HG03045 (cell line): ENCODE measurements at regions not wholly inside any gene's neighbourhood (a gene's known extent, or its start where the extent isn't known, plus 50 kb on each side); places are given as distances from the start of the nearest gene placed in this dataset.
"Not testable (repeated sequence)": the region's sequence is repeated elsewhere in the genome, so short reads cannot be mapped to it uniquely, and the experiment has no call there.

Source experiments
- ATAC-seq: cut with Tn5 transposase; IDR thresholded peaks from one replicate; pipeline ENCODE4 v1.9.1; 2021; ENCODE audit warnings: mild to moderate bottlenecking, moderate library complexity; ENCODE audit not compliant: unreplicated experiment

DNA sequence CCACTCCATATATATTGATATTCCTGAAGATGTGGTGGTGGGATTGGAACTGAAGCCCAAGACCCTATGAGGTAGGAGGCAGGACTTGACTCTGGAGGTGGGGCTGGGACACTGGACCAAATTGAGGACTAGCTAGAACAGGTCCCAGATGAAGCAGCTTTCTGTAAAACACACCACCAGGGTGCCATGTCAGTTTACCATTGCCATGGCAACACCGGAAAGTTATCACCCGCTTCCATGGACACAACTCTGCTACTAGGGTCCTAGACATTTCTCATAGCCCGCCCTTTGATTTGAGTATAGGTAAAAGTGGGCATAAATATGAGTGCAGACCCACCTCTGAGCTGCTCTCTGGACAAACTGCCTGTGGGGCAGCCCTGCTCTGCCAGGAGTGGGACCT lies 490.5 kb upstream of the PFKP start:
- ATAC-seq, result no peak

DNA sequence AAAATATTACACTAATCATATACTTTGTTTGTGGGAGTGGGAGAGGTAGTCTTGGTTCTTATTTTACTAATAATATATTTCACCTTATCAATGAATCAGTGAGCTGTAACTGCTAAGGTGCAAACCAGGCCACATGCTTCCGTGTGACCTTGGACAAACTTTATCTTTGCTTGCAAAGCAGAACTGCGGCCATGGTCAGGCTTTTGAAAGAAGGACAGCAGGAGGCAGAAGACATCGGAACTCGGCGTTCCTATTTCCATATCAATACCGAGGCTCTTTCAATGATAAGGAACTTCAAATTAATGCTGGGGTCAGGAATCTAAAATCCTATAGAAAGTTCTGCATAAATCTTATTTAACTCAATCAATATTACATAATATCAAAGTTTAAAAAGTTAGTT lies 491.9 kb upstream of the PFKP start:
- ATAC-seq, result no peak

DNA sequence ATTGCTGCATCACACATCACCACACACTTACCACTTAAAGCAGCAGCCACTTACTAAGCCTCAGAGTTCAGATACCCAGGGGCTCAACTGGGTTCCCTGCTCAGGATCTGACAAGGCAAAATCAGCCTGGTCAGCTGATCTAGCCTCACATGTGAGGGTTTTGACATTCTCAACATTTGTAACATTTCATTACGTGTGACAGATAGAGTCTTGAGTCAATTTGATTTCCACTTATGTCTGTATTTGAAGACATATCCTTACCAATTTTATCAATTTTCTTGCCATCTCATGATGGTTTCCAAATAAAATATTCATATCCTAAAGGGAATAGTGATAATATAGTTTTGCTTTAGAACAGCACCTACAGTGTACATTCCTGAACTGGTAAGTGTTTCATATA lies 494.7 kb upstream of the PFKP start:
- ATAC-seq, result no peak

DNA sequence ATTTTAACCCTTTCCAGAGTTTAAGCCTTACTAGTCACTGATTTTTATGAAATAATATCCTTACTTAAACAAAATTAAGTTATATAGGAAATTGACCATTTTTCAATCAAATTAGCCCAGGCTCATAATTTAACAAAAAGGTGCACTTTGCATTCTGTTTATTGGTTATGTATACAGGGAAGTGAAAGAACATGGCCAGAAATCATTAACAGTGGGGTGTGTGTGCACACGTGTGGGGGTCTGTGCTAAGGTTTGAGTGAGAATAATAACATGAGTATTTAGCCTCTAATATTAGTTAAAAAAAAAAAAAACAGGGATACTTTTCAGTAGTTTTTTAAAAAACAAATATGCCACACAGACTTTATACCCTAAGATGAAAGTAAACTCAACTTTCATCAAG lies 510.5 kb upstream of the PFKP start:
- no peak for ATAC-seq

DNA sequence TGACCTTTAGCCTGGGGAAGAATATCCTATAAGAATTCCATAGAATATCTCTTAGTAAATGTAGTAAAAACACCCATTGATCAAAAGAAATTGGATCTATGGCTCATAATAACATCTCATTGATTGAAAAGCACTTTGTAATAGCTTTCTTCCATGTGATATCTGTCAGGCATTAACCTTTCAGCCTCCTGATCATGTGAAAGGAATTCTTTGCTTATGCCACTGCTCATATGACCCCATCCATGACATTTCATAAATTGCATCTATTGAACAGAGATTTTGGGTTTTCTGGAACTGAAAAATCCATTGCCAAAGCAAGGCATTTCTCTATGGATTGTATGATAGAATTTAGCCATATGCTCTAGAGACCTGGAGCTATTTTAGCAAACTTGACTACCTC lies 519.3 kb upstream of the PFKP start:
- ATAC-seq, result no peak

DNA sequence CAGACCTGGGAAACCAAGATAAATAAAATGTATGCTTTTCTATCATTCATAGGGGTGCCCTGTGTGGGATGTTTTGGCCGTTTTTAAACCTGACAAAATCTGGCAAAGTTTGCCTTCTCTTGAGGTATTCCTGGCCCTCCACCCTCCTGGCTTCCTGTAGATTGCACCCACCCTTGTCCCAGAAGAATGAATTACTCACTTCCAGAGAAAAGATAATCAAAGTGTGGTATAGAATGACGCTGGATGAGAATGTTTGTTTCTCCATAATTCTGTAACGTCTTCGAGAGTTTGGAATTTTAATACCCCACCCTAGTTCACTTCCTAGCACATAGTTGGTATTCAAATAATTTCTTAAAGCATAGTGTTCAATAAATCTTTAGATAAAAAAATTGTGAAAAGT lies 519.7 kb upstream of the PFKP start:
- no peak for ATAC-seq

DNA sequence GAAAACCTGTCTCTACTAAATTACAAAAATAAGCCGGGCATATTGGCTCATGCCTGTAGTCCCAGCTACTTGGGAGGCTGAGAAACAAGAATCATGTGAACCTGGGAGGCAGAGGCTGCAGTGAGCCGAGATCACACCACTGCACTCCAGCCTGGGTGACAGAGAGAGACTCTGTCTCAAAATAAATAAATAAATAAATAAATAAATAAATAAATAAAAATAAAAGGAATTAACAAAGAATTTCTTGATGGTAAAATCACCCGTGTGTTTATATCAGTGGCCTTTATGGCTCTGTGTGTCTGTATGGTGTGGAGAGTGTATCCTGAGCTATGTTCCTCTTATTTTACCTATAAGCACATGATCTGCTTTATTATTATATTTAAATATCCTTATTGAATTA lies 520.5 kb upstream of the PFKP start:
- not testable (repeated sequence) for ATAC-seq

DNA sequence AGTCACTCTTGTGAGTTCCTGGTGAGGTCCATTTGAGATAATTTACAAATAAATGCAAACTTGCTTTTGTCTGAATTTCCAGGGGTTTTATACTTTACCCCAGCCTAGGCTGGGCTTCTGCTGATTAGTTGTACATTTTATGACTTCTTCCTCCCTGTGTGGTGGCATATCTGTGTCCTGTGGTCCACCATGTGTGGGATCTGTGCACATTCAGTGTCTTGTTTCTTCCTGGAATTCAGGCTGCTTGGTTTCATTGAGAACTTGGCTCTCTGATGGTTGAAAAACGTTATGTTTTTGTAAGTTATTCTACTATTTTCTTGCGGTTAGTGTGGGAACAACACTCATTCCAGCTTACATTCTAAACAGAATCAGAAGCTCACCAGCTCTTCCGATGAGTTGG lies 523.4 kb upstream of the PFKP start:
- no peak for ATAC-seq

DNA sequence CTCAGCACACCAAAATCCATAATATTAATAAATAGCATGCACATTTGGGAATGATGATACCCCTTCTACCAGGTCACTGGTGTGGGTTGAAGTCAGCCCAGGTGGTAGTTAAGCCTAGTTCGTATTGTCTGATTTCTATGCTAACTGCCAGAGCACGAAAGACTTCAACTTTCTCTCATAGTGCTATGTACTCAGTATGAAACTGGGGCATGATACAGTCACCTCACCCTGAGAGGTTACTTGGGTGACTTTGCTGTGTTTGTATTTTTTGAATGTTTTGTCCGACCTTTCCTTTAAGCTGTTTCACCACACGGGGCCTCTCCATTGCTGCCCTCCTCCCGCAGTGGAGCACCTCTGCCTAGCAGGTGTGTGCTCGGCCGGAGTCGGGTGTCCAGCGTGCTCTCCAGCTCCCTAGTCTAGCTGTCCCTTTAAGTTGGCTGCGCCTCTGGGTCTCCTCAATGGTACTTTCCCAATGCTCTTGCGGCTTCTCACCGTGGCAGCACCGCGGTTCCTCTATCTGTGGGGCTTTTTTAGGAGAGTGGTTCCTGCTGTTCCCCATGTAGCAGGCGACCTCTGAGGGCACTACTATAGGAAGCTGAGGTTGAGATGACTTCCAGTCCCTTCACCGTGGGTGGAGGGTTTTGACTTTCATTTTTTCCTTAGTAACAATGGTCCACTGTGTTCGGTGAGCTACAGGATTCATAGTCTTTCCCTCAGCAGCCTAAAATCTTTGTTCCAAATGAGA lies 524.0 kb upstream of the PFKP start:
- no peak for ATAC-seq

DNA sequence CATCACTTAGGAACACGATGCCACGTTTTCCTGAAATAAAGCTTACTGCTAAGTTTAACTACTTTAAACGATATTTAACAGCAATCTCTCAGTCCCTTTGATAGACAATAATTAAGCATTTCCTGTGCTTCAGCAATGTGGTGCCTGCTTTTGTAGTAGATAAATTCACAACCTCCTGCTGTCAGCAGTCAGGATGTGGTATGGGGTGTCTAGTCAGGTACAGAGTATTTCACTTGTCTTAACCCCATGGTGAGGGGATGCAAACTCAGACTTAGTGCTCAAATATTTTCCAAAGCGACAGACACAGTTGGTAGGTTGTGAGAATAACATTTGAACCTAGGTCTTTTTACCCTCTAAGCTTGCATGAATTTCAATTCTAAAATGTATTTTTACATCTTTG lies 526.2 kb upstream of the PFKP start:
- ATAC-seq, result no peak

DNA sequence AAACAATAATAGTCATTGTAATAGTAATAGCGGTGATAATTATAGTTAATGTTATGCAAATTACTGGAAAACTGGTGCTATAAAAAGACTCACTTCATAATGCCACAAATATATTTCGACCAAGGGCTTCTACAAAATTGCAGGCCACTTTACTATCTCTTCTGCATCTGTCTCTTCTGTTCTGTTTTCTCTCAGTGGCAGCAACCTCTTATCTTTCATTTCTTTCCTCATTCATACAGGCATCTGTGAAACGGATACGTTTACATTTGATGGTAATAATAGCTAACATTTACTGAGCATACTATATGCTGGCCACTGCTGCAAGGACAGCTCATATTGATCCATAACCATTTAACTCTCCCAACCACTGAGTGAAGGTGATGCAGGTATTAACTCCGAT lies 537.4 kb upstream of the PFKP start:
- ATAC-seq, result no peak

DNA sequence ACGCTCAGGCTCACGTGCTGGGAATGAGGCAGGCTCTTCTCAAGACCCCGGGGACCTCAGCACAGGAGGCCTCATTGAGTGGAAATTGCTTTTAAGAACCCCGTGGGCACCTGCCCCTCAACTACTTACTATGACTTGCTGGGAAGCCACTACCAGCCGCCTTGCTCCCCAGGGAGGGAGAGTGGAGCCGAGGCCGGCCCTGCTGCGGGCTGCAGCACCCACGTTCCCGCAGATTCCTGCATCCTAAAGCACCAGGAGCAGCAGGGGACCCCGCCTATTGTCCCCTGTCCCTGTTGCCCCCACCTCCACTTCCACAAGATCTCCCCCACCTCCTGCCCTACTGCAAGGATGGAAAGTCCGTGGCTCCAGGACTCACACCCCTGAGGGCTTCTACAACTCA lies 541.6 kb upstream of the PFKP start:
- ATAC-seq, result no peak

DNA sequence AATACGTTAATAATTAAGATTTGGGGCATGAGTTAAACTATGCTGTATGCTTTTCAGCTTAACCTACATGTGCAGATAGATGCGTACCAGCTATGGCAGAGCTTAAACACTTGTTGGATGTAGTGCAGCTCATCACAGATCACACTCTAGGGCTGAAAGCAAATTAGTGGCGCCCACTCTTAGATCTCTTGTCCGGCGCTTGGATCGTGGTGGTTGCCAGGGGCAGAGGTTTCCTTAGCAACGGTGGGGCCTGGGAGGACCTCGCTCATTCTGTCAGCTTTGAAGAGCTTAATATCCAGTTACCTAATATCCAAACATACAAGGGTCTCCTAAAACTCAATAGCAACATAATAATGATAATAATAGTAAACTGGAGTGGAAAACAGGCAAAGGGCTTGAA lies 548.2 kb upstream of the PFKP start:
- no peak for ATAC-seq

DNA sequence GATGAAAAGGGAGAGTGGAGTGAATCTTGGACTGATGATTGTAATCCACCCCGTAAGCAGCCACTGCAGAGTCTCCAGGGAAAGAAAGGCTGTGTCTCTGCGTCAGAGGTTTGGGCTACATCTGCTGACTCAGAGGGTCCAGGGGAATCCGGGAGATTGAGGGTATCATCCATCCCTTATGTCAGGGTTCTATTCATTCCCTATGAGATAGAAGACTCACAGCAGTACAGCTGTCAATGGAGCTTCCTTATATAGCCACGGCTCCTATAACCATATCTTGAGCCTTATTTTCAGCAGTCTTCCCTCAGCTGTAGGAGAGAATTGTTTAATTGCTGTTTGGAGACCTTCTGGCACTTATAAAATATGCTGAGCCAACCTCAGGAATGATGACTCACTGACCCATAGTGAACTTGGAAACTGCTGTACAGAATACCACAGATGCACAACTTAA lies 558.2 kb upstream of the PFKP start:
- ATAC-seq, result no peak

DNA sequence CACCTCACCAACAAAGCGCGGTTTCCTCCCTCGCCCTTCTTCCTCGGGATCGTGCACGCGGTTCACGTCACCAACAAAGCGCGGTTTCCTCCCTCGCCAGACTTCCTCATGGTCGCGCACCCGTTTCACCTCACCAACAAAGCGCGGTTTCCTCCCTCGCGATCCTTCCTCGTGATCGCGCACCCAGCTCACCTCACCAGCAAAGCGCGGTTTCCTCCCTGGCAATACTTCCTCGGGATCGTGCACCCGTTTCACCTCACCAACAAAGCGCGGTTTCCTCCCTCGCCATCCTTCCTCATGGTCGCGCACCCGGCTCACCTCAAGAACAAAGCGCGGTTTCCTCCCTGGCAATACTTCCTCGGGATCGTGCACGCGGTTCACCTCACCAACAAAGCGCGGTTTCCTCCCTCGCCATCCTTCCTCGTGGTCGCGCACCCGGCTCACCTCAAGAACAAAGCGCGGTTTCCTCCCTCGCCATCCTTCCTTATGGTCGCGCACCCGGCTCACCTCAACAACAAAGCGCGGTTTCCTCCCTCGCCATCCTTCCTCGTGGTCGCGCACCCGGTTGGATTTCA lies 565.9 kb upstream of the PFKP start:
- not testable (repeated sequence) for ATAC-seq

DNA sequence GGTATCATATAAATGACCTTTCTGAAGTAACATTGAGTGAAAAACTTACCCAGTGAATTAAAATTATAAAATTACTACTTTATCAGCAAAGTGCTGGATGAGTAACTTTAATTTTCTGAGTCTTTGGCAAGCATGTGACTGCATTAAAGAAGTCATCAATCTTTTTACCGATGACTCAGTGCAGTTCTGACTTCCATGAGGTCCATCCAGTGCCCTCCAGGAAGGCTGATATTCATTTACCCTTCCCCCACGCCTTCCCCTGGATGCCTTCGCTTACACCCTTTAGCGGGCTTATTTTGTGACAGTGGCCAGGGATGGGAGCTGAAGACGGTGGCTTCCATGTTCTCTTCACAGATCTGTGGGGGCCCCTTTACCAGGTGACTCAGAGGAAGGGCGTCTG lies 572.9 kb upstream of the PFKP start:
- ATAC-seq, result no peak

DNA sequence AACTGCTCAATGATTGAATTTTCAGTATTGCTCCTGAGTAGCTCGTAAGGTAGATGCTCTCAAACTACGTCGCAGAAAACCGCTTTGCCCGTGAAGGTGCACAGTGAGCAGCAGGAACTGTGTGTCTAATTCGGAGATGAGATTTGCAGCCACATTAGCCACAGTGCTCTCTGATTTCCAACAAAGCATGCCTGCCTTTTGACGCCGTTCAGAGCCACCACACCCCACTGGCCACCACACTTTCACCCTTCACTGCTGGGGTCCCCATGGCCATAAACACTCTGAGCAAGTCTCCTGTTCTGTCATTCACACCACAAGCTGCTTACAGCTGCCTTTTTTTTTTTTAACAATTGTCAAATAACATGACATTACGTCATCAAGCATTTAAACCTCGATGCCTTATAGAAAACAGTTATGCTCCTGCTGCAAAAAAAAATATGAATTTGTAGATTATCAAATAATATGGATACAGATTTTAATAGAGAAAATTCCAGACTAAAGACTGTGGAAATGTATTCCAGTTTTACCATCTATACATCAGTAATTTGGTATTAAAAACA lies 578.8 kb upstream of the PFKP start:
- no peak for ATAC-seq

DNA sequence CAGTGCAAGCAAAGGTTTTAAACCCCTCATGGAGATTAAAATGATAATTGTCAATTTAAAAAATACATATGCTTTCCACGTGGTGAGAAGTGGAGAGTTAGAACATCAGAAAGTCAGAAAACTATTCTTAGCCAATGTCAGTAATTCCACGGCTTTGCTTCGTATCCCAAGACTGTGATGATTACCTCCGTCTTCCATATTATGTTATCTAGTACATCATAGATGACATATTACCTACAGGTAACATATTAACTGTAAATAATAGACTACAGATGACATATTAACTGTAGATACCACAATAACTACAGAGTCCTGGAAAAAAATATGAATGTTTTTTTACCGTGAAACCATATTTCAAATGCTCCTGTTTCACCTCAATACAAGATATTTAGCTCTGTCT lies 579.4 kb upstream of the PFKP start:
- ATAC-seq, result no peak

DNA sequence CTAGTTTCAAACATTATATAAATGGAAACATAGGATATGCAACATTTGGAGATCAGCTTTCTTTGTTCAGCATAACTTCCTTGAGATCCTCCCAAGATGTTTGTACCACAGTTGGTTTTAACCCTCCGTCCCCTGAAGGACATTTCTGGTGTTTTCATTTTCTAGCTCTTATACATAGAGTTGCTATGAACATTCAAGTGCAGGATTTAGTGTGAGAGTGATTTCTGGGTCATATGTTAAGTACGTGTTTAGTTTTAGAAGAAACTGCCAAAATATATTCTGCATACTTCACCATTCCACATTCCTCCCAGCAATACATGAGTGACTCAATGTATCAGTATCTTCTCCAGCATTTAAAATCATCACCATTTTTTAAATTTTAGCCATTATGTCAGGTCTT lies 588.7 kb upstream of the PFKP start:
- ATAC-seq, result no peak

DNA sequence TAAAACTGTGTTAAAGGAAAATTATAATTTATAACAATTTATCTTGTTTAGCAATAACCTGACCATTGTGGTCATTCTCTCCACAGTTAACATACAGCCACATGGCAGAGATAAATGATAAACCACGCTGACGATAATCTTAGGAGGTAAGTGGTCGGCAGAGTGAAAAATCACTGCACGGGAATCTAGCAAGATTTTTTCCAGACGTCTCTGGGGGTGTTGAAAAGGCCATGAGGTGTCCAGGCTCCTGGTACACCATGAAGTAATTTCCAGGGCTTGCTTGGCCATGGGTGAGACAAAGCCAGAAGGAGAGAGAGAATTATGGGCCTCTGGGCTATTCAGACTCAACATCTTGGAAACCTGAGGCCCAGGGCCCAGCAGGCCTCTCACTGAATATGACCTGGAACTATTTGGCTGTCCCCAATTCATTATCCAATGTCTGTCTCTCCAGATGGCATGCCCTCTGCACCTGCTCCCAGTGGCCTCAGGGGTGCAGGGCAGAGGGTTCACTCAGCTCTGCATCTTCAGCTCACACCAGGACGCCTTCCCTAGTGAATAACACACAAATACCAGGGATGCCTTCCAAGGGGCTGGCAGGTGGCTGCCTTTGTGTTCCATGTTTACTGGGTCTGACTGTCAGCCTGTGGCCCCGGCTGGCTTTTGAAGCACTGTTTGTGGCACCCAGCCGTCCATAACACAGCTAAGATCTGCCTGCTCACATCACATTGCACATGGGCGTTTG lies 590.4 kb upstream of the PFKP start:
- ATAC-seq, result no peak

DNA sequence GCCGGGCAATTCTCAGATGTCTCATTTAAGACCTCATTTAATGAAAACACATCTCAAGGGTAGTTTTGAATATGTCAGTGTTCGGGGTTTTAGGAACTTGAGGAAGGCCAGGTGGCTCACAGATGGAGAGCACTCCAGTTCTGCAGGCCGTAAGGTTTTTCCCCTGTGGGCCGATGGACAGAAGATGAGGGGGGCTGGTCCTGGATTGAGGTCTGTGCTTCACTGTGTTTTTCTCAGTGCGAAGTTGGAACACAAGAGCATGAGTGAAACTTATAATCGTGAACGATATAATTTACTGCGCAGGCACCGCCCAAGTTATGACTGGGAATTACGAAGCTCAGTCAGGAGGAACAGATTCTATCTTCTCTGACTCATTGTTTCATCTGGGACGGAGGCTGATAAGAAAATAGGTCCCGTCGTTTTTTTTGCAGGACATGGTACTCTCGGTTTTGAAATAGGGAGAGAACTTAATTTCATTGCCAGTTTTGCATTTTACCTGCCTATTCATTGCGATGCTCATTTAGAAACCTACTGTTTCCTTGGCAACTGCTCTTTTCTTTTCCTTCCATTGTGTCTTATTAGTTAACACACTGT lies 591.0 kb upstream of the PFKP start:
- no peak for ATAC-seq
